Activated CD8-positive, alpha-beta T cell treated with anti-CD3 and anti-CD28 coated beads for 36 hours (primary cell): ENCODE measurements at regions not wholly inside any gene's neighbourhood (a gene's known extent, or its start where the extent isn't known, plus 50 kb on each side); places are given as distances from the start of the nearest gene placed in this dataset.

Source experiments
- ATAC-seq: fragments of 200-7000 bp; cut with Tn5 transposase; one replicate; pipeline ENCODE4 v1.10.0; 2021; ENCODE audit warnings: mild to moderate bottlenecking, moderate library complexity
- CTCF ChIA-PET: fragments of 350-600 bp; sonication (Branson Sonifier 250); formaldehyde crosslinking; loops from one replicate; lab custom pipeline; 2021; ENCODE audit warnings: antibody characterized with exemption; lab: Charles Lee
- POLR2A ChIA-PET: fragments of 350-600 bp; sonication (Branson Sonifier 250); formaldehyde crosslinking; loops from one replicate; lab custom pipeline; 2021; ENCODE audit warnings: antibody characterized with exemption; lab: Charles Lee
- DNase-seq: peaks from one replicate; pipeline ENCODE4 v3.0.0-alpha.2; 2020
- H3K27ac Mint-ChIP-seq: one replicate; pipeline ENCODE4 v1.8.0; 2021; ENCODE audit warnings: mild to moderate bottlenecking, mixed read lengths
- H3K27me3 Mint-ChIP-seq: one replicate; pipeline ENCODE4 v1.8.0; 2021; ENCODE audit warnings: mixed read lengths
- H3K36me3 Mint-ChIP-seq: one replicate; pipeline ENCODE4 v1.8.0; 2021; ENCODE audit warnings: low read depth, mixed read lengths
- H3K4me1 Mint-ChIP-seq: one replicate; pipeline ENCODE4 v1.8.0; 2021; ENCODE audit warnings: low read depth, mixed read lengths
- H3K4me3 Mint-ChIP-seq: one replicate; pipeline ENCODE4 v1.8.0; 2021; ENCODE audit warnings: mild to moderate bottlenecking, moderate library complexity, mixed read lengths
- H3K9me3 Mint-ChIP-seq: one replicate; pipeline ENCODE4 v1.8.0; 2021; ENCODE audit warnings: mixed read lengths
- CTCF ChIP-seq: fragments of 200-600 bp; IDR thresholded peaks from one replicate; pipeline ENCODE4 v1.8.0; 2022; ENCODE audit warnings: antibody characterized with exemption, mild to moderate bottlenecking
- intact Hi-C: fragments of 100-400 bp; cut with micrococcal nuclease; formaldehyde crosslinking; loops from one replicate; pipeline ENCODE4 v1.10.0; 2022

DNA sequence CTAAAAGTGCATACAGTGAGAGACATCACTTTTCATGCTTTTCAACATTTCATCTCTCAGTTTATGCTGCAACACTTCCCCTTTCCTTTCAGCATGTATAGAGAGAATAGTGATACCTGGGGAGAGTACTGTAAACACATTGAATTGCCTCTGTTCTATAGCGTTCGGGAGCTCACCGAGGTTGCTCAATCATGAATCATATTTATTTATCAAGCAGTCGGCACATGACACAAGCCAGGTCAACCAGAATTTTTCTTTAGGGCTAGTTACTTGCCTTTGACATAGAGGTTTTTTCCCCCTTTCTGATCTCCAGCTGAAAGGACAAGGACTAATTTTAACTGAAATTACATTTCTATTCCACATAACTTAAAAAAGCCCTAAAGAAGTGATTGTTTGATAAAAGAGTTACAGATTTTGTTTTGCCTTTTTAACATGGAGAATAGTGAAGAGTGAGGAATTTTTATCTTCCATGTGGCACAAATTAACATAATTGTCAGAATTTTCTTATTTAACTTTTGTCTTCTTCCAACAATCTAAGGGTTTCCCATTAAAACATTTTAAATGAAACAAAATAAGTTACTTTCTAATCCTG is 690.9 kb upstream of the TMEFF2 start:
- CTCF ChIA-PET: no interaction called here
- no peak overlapping the region for H3K27ac Mint-ChIP-seq
- H3K27me3 Mint-ChIP-seq: no peaks in the 10 kb centered on the region
- POLR2A ChIA-PET: no interaction called here
- intact Hi-C loops: no loop called here
- ATAC-seq (no peak), DNase-seq (no peak)
- H3K4me1 Mint-ChIP-seq: no peaks in the 10 kb centered on the region
- TF ChIP-seq CTCF: no peak
- no peaks in the 10 kb centered on the region for H3K9me3 Mint-ChIP-seq
- H3K36me3 Mint-ChIP-seq: no peaks in the 10 kb centered on the region
- no peak overlapping the region for H3K4me3 Mint-ChIP-seq

DNA sequence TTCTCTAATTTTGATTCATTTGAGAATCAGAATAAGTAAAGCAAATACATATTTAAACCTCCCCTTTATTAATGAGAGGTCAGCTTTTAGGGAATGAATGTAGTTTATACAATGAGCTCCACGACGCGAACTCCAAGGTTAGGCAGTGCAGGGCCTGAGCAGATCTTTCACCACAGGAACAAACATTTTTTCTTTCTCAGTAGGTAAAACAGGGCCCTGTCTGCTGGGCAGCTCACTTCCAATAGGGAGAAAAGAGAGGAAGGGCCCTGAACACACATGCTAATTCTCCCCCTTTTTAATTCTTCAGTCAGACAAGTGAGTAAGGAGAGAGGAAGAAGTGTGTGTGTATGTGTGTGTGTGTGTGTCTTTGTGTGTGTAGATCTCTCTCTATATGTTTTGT is 682.4 kb upstream of the TMEFF2 start:
- no peak for ATAC-seq
- H3K36me3 Mint-ChIP-seq: no peaks in the 10 kb centered on the region
- POLR2A ChIA-PET: no interaction called here
- peaks cover 2% of the 10 kb centered on the region for H3K9me3 Mint-ChIP-seq
- no peaks in the 10 kb centered on the region for H3K27me3 Mint-ChIP-seq
- intact Hi-C loops: no loop called here
- CTCF ChIA-PET: no interaction called here
- no peak for DNase-seq
- no peak overlapping the region for H3K27ac Mint-ChIP-seq
- TF ChIP-seq CTCF: no peak
- H3K4me3 Mint-ChIP-seq: no peak overlapping the region
- H3K4me1 Mint-ChIP-seq: no peaks in the 10 kb centered on the region

- ChIA-PET CTCF (no interaction called here), POLR2A (no interaction called here)
- no peaks in the 10 kb centered on the region for H3K4me1 Mint-ChIP-seq
- no peak for ATAC-seq
- H3K9me3 Mint-ChIP-seq: peaks cover 3% of the 10 kb centered on the region
- intact Hi-C loops: no loop called here
- no peak for DNase-seq
- no peak for TF ChIP-seq CTCF
- no peak overlapping the region for H3K4me3 Mint-ChIP-seq
- H3K27ac Mint-ChIP-seq: no peak overlapping the region
- no peaks in the 10 kb centered on the region for H3K27me3 Mint-ChIP-seq
- no peaks in the 10 kb centered on the region for H3K36me3 Mint-ChIP-seq
Measured at GRCh38 chr2:192876698-192877097, 682.0 kb upstream of the TMEFF2 start.

GRCh38 chr2:192854706-192855105 is 660.0 kb upstream of the TMEFF2 start:
- ChIA-PET POLR2A (no interaction called here), CTCF (no interaction called here)
- no peaks in the 10 kb centered on the region for H3K27me3 Mint-ChIP-seq
- H3K4me3 Mint-ChIP-seq: no peak overlapping the region
- H3K9me3 Mint-ChIP-seq: no peaks in the 10 kb centered on the region
- no peak overlapping the region for H3K27ac Mint-ChIP-seq
- no peak for ATAC-seq
- no peaks in the 10 kb centered on the region for H3K4me1 Mint-ChIP-seq
- intact Hi-C loops: no loop called here
- no peak for TF ChIP-seq CTCF
- no peaks in the 10 kb centered on the region for H3K36me3 Mint-ChIP-seq
- no peak for DNase-seq

DNA sequence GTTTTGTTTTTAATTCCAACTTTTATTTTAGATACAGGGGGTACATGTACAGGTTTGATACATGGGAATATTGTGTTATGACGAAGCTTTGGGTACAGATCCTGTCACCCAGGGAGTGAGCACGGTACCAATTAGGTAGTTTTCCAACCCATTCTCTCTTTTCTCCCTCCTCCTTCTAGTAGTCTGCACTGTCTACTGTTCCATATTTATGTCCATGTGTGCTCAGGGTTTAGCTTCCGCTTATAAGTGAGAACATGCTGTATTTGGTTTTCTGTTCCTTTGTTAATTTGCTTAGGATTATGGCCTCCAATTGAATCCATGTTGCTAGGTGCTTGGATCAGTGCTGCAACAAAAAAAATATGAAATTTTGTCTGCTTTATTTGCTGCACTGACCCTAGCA is 659.3 kb upstream of the TMEFF2 start:
- Mint-ChIP-seq H3K4me1 (no peaks in the 10 kb centered on the region), H3K36me3 (no peaks in the 10 kb centered on the region), H3K27me3 (no peaks in the 10 kb centered on the region), H3K9me3 (no peaks in the 10 kb centered on the region), H3K4me3 (no peak overlapping the region), H3K27ac (no peak overlapping the region)
- ChIA-PET POLR2A (no interaction called here), CTCF (no interaction called here)
- TF ChIP-seq CTCF: no peak
- intact Hi-C loops: no loop called here
- DNase-seq (no peak), ATAC-seq (no peak)
